Endothelial cell of umbilical vein (primary cell): ENCODE measurements at regions not wholly inside any gene's neighbourhood (a gene's known extent, or its start where the extent isn't known, plus 50 kb on each side); places are given as distances from the start of the nearest gene placed in this dataset.

Experiments used
- BruUV-seq: library from RNA; stranded (reverse); fragments of 400-500 nt; replicated peaks from 2 replicates; lab custom pipeline; 2021; lab: Mats Ljungman, UMichigan
- CTCF ChIA-PET: fragments of 300-600, 350-600 bp; sonication (Branson Sonifier 250); formaldehyde crosslinking; loops from one replicate; lab custom pipeline; 2021; ENCODE audit warnings: antibody characterized with exemption, inconsistent platforms; lab: Charles Lee
- POLR2A ChIA-PET: fragments of 300-600, 350-600 bp; sonication (Branson Sonifier 250); formaldehyde crosslinking; loops from one replicate; lab custom pipeline; 2021; ENCODE audit warnings: antibody characterized with exemption, inconsistent platforms; lab: Charles Lee
- DNase-seq: peaks from one replicate; pipeline ENCODE4 v3.0.0-alpha.2; 2011; ENCODE audit warnings: low read depth, low spot score
- FAIRE-seq: peaks from 2 replicates; lab custom pipeline; 2011; peaks lifted over from hg19 to GRCh38; lab: Jason Lieb, UNC
- H2AFZ ChIP-seq: 2 replicates; pipeline ENCODE4 v1.6.0; 2012; ENCODE audit warnings: low read depth, low read length, control low read depth, inconsistent platforms
- H3K27ac ChIP-seq: 2 replicates; pipeline ENCODE4 v1.5.1; 2011; ENCODE audit warnings: low read depth, mild to moderate bottlenecking, control low read depth, low read length, moderate library complexity; ENCODE audit not compliant: insufficient read depth
- H3K27me3 ChIP-seq, 2 experiments: 2 replicates each; pipeline versions ENCODE4 v1.6.0 to v1.6.1; 2011; ENCODE audit warnings: low read length in 2 of 2, mixed read lengths in 1 of 2; ENCODE audit not compliant: control insufficient read depth in 2 of 2, insufficient read depth in 2 of 2
- H3K36me3 ChIP-seq, 2 experiments: 2 replicates in 1 of 2; 3 replicates in 1 of 2; pipeline ENCODE4 v1.5.1; 2011; ENCODE audit warnings: low read length in 2 of 2, mild to moderate bottlenecking in 1 of 2, moderate library complexity in 1 of 2; ENCODE audit not compliant: control insufficient read depth in 2 of 2, insufficient read depth in 2 of 2; ENCODE audit errors: extremely low read depth in 1 of 2
- H3K4me1 ChIP-seq: 3 replicates; pipeline ENCODE4 v1.5.1; 2011; ENCODE audit warnings: mild to moderate bottlenecking, low read length; ENCODE audit not compliant: control insufficient read depth, insufficient read depth; ENCODE audit errors: extremely low read depth
- H3K4me2 ChIP-seq: 2 replicates; pipeline ENCODE4 v1.6.1; 2011; ENCODE audit warnings: low read length, control low read depth, mixed read lengths; ENCODE audit not compliant: insufficient read depth
- H3K4me3 ChIP-seq, 3 experiments: fragments of 200-600 bp in 1 of 3; sonication (generic), shearing (Covaris generic) in 1 of 3; replicated peaks in 1 of 3; 2 replicates each; pipeline ENCODE4 v1.5.1; 2011 to 2016; ENCODE audit warnings: control low read depth in 3 of 3, low read length in 3 of 3, mild to moderate bottlenecking in 2 of 3, inconsistent platforms in 1 of 3, low read depth in 1 of 3, moderate library complexity in 1 of 3; ENCODE audit not compliant: insufficient read depth in 1 of 3
- H3K79me2 ChIP-seq: 2 replicates; pipeline ENCODE4 v1.6.0; 2012; ENCODE audit warnings: low read length, inconsistent platforms; ENCODE audit not compliant: control insufficient read depth, insufficient read depth
- H3K9ac ChIP-seq: replicated peaks from 2 replicates; pipeline ENCODE3; 2011; ENCODE audit warnings: low read length, control low read depth; ENCODE audit not compliant: insufficient read depth; ENCODE audit errors: extremely low read depth
- H3K9me1 ChIP-seq: replicated peaks from 3 replicates; pipeline ENCODE4 v1.6.0; 2011; ENCODE audit warnings: mild to moderate bottlenecking, low read length; ENCODE audit not compliant: control insufficient read depth, insufficient read depth; ENCODE audit errors: extremely low read depth
- H3K9me3 ChIP-seq: replicated peaks from 2 replicates; pipeline ENCODE4 v1.5.1; 2012; ENCODE audit warnings: low read length, inconsistent platforms; ENCODE audit not compliant: control insufficient read depth, insufficient read depth
- H4K20me1 ChIP-seq: replicated peaks from 2 replicates; pipeline ENCODE3; 2011; ENCODE audit warnings: mild to moderate bottlenecking, low read length; ENCODE audit not compliant: control insufficient read depth, insufficient read depth; ENCODE audit errors: extremely low read depth
- EZH2 ChIP-seq: IDR thresholded peaks from 2 replicates; pipeline ENCODE4 v1.6.1; 2012; ENCODE audit warnings: borderline replicate concordance, low read depth, mild to moderate bottlenecking, moderate library complexity, low read length, inconsistent platforms; ENCODE audit not compliant: severe bottlenecking
- FOS ChIP-seq: IDR thresholded peaks from 2 replicates; pipeline ENCODE4 v1.6.1; 2011; ENCODE audit warnings: mild to moderate bottlenecking, low read length, moderate library complexity, borderline replicate concordance; ENCODE audit not compliant: insufficient read depth
- GATA2 ChIP-seq: IDR thresholded peaks from 2 replicates; pipeline ENCODE4 v1.7.0; 2011; ENCODE audit warnings: low read depth, mild to moderate bottlenecking, moderate library complexity, mixed read lengths, low read length; ENCODE audit not compliant: insufficient read length, insufficient read depth
- JUN ChIP-seq: IDR thresholded peaks from 2 replicates; pipeline ENCODE4 v1.6.1; 2011; ENCODE audit warnings: borderline replicate concordance, low read depth; ENCODE audit not compliant: insufficient read length, insufficient read depth
- MYC ChIP-seq: IDR thresholded peaks from one replicate; pipeline ENCODE4 v1.6.1; 2011; ENCODE audit warnings: mild to moderate bottlenecking, low read depth, low read length
- POLR2A ChIP-seq: IDR thresholded peaks from 2 replicates; pipeline ENCODE4 v1.6.1; 2012; ENCODE audit warnings: low read depth, mild to moderate bottlenecking, control low read depth, low read length
- POLR2AphosphoS5 ChIP-seq: IDR thresholded peaks from 2 replicates; pipeline ENCODE4 v1.6.1; 2012; ENCODE audit warnings: low read depth, mild to moderate bottlenecking, control low read depth, low read length, moderate library complexity; ENCODE audit not compliant: insufficient read depth
- dilution Hi-C: fragments of 300-500 bp; cut with MboI; formaldehyde crosslinking; loops from one replicate; pipeline ENCODE4 v1.15.0; 2019; ENCODE audit warnings: low sequenced_read_pairs; ENCODE audit not compliant: extremely low pct_ligation_motif_present
- intact Hi-C: fragments of 100-400 bp; cut with micrococcal nuclease; formaldehyde crosslinking; loops from one replicate; pipeline ENCODE4 v1.10.0; 2022
- TF ChIP-seq, protein P1 (sequence below): IDR thresholded peaks from 2 replicates; pipeline ENCODE4 v1.6.1; 2011; ENCODE audit not compliant: insufficient read depth, insufficient read length
- TF ChIP-seq, protein P2 (sequence below), 2 donors: IDR thresholded peaks; 1 replicate in 1 of 2; 2 replicates in 1 of 2; pipeline ENCODE4 v1.5.1; 2011; ENCODE audit warnings: low read length in 2 of 2, mild to moderate bottlenecking in 2 of 2, moderate library complexity in 2 of 2, control low read depth in 1 of 2, inconsistent platforms in 1 of 2, low read depth in 1 of 2; ENCODE audit not compliant: insufficient read depth in 1 of 2; ENCODE audit errors: extremely low read depth in 1 of 2

DNA sequence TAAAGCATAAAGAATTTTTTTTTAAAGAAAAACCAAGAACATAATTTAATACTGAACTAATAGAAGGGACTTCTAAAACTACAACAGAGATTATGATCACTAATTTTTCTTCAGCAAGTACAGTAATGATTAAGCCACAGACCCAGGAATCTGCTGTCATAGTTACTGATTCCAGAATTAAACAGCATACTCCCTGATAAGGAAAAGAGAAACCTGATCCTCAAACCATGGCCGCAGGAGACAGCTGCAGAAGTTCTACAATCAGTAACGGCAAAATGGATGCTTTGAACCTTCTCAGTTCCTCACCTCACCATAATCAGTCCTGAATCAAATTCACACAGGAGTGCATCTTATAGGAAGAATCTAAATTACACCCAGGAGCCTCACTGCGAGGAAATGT lies 939.0 kb upstream of the SLITRK1 start:
- Histone ChIP-seq H3K9me1 (no peaks in the 10 kb centered on the region), H3K4me3 (no peak overlapping the region), H3K36me3 (no peaks in the 10 kb centered on the region), H3K4me2 (no peak overlapping the region), H3K27ac (no peak overlapping the region), H3K27me3 (no peaks in the 10 kb centered on the region), H3K9ac (no peak overlapping the region), H2AFZ (no peak overlapping the region), H3K79me2 (no peaks in the 10 kb centered on the region), H4K20me1 (no peaks in the 10 kb centered on the region), H3K9me3 (peaks cover 10% of the 10 kb centered on the region), H3K4me1 (no peaks in the 10 kb centered on the region)
- no peak for TF ChIP-seq GATA2
- intact Hi-C loops = loop anchor here (1.0 kb wide), 1 partner anchor 15 kb away; no protein-coding TSS in a partner anchor
- FAIRE-seq (no peak), DNase-seq (no peak)
- BruUV-seq = no TSS peak
- ChIA-PET POLR2A (no interaction called here), CTCF (no interaction called here)
- dilution Hi-C loops = no loop called here

DNA sequence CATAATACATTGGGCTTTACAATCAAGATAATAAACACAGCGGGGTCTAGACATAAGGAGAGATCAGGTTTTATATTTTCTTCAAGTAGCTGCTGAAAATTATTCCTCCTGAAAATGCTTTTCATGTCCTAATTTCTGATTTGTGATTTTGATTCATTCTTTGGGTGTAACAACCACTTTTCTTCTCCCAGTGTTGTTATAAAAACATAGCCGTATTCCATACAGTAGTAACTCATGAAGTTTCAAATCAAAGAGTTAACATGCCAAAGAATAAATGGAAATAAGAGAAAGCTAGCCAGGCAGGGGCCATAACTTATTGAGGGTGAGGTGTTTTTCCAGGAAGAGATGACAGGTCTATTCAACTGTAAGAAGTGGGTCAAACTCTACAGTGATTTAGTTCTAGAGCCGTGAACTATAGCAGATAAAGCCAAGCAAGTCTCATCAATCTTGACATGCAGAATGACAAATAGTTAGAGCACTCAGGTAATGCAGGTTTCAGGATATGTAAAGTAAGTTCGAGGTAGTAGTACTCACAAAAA lies 934.4 kb upstream of the SLITRK1 start:
- no peaks in the 10 kb centered on the region for H3K4me1 ChIP-seq
- H3K9me1 ChIP-seq = no peaks in the 10 kb centered on the region
- no TSS peak for BruUV-seq
- POLR2A ChIA-PET = no interaction called here
- H3K4me2 ChIP-seq = no peak overlapping the region
- no peaks in the 10 kb centered on the region for H3K27me3 ChIP-seq
- TF ChIP-seq, protein P1, sequence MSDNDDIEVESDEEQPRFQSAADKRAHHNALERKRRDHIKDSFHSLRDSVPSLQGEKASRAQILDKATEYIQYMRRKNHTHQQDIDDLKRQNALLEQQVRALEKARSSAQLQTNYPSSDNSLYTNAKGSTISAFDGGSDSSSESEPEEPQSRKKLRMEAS = no peak
- TF ChIP-seq, protein P2, sequence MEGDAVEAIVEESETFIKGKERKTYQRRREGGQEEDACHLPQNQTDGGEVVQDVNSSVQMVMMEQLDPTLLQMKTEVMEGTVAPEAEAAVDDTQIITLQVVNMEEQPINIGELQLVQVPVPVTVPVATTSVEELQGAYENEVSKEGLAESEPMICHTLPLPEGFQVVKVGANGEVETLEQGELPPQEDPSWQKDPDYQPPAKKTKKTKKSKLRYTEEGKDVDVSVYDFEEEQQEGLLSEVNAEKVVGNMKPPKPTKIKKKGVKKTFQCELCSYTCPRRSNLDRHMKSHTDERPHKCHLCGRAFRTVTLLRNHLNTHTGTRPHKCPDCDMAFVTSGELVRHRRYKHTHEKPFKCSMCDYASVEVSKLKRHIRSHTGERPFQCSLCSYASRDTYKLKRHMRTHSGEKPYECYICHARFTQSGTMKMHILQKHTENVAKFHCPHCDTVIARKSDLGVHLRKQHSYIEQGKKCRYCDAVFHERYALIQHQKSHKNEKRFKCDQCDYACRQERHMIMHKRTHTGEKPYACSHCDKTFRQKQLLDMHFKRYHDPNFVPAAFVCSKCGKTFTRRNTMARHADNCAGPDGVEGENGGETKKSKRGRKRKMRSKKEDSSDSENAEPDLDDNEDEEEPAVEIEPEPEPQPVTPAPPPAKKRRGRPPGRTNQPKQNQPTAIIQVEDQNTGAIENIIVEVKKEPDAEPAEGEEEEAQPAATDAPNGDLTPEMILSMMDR (IDR thresholded peaks at IDR 0.05; ENCODE audit: extremely low read depth in 1 of 2, insufficient read depth in 1 of 2, low read depth in 1 of 2, low read length in 2 of 2) = no peak
- TF ChIP-seq POLR2A (no peak), POLR2AphosphoS5 (no peak), EZH2 (no peak), JUN (no peak), MYC (no peak), FOS (no peak), GATA2 (no peak)
- dilution Hi-C loops (no loop called here), intact Hi-C loops (no loop called here)
- H2AFZ ChIP-seq = no peak overlapping the region
- DNase-seq (no peak), FAIRE-seq (no peak)
- H4K20me1 ChIP-seq = no peaks in the 10 kb centered on the region
- peaks cover 9% of the 10 kb centered on the region for H3K9me3 ChIP-seq
- no peaks in the 10 kb centered on the region for H3K79me2 ChIP-seq
- no peak overlapping the region for H3K27ac ChIP-seq
- CTCF ChIA-PET = no interaction called here
- no peak overlapping the region for H3K4me3 ChIP-seq
- no peak overlapping the region for H3K9ac ChIP-seq
- H3K36me3 ChIP-seq = no peaks in the 10 kb centered on the region
